ENCODE measurements at regions not wholly inside any gene's neighbourhood (a gene's known extent, or its start where the extent isn't known, plus 50 kb on each side); places are given as distances from the start of the nearest gene placed in this dataset.
"Not testable (repeated sequence)": the region's sequence is repeated elsewhere in the genome, so short reads cannot be mapped to it uniquely, and the experiment has no call there.

GRCh38 chrX:12052109-12052508 is 86.2 kb upstream of the FRMPD4 start:
- DNase-seq (ENCODE audit: low read depth): no peak

GRCh38 chrX:12058087-12058486 is 80.2 kb upstream of the FRMPD4 start:
- DNase-seq (ENCODE audit: low read depth): no peak

GRCh38 chrX:12060489-12061260 is 77.6 kb upstream of the FRMPD4 start:
- DNase-seq (ENCODE audit: low read depth): no peak

- DNase-seq (ENCODE audit: low read depth): no peak
Observed at GRCh38 chrX:12065251-12065650, 73.0 kb upstream of the FRMPD4 start.

GRCh38 chrX:12076046-12076445 is 62.2 kb upstream of the FRMPD4 start:
- DNase-seq (ENCODE audit: low read depth): no peak

GRCh38 chrX:12080265-12080664 is 58.0 kb upstream of the FRMPD4 start:
- no peak for DNase-seq (ENCODE audit: low read depth)

GRCh38 chrX:12082959-12083358 is 55.3 kb upstream of the FRMPD4 start:
- DNase-seq (ENCODE audit: low read depth): not testable (repeated sequence)
